GM20000 (cell line): ENCODE measurements at regions not wholly inside any gene's neighbourhood (a gene's known extent, or its start where the extent isn't known, plus 50 kb on each side); places are given as distances from the start of the nearest gene placed in this dataset.

Source experiments
- DNase-seq: peaks from one replicate; pipeline ENCODE4 v3.0.0; 2012; ENCODE audit warnings: low spot score
- CTCF ChIP-seq: IDR thresholded peaks from 2 replicates; pipeline ENCODE4 v1.5.1; 2012; ENCODE audit warnings: mild to moderate bottlenecking, control low read depth; ENCODE audit errors: extremely low read depth, missing control alignments

- DNase-seq: no peak
- no peak for TF ChIP-seq CTCF
These were observed 270.5 kb upstream of the PROK2 start for GRCh38 chr3:72055436-72055835.

GRCh38 chr3:72054976-72055375, 270.0 kb upstream of the PROK2 start:
- no peak for TF ChIP-seq CTCF
- DNase-seq: no peak

- no peak for TF ChIP-seq CTCF
- no peak for DNase-seq
These were observed 268.0 kb upstream of the PROK2 start for GRCh38 chr3:72052841-72053409.

GRCh38 chr3:72050771-72051170, 265.8 kb upstream of the PROK2 start:
- no peak for DNase-seq
- TF ChIP-seq CTCF: no peak

- TF ChIP-seq CTCF: no peak
- no peak for DNase-seq
These were observed 265.2 kb upstream of the PROK2 start for GRCh38 chr3:72050048-72050632.

- no peak for TF ChIP-seq CTCF
- DNase-seq: no peak
These were observed 264.4 kb upstream of the PROK2 start for GRCh38 chr3:72049300-72049699.

GRCh38 chr3:72048873-72049272, 263.9 kb upstream of the PROK2 start:
- TF ChIP-seq CTCF: no peak
- no peak for DNase-seq
